GM19043 (cell line): ENCODE measurements at regions not wholly inside any gene's neighbourhood (a gene's known extent, or its start where the extent isn't known, plus 50 kb on each side); places are given as distances from the start of the nearest gene placed in this dataset.

ENCODE experiments used
- ATAC-seq: cut with Tn5 transposase; IDR thresholded peaks from one replicate; pipeline ENCODE4 v1.9.1; 2021; ENCODE audit warnings: low read depth; ENCODE audit not compliant: unreplicated experiment

GRCh38 chr11:109911488-109911887, 181.7 kb upstream of the ZC3H12C start:
- ATAC-seq: no peak

- ATAC-seq: no peak
Measured at GRCh38 chr11:109914038-109914437, 179.2 kb upstream of the ZC3H12C start.

GRCh38 chr11:109914809-109915653, 178.2 kb upstream of the ZC3H12C start:
- ATAC-seq: no peak

GRCh38 chr11:109926941-109927340, 166.3 kb upstream of the ZC3H12C start:
- ATAC-seq: no peak

GRCh38 chr11:109929308-109929707, 163.9 kb upstream of the ZC3H12C start:
- ATAC-seq: no peak

- ATAC-seq: no peak
Measured at GRCh38 chr11:109933126-109933525, 160.1 kb upstream of the ZC3H12C start.

- ATAC-seq: no peak
Measured at GRCh38 chr11:109934151-109934550, 159.0 kb upstream of the ZC3H12C start.

GRCh38 chr11:109936661-109937180, 156.5 kb upstream of the ZC3H12C start:
- ATAC-seq: no peak

GRCh38 chr11:109937968-109938367, 155.2 kb upstream of the ZC3H12C start:
- ATAC-seq: no peak

- ATAC-seq: no peak
Measured at GRCh38 chr11:109939166-109939810, 153.9 kb upstream of the ZC3H12C start.

- no peak for ATAC-seq
Measured at GRCh38 chr11:109940816-109941215, 152.4 kb upstream of the ZC3H12C start.

GRCh38 chr11:109945626-109946321, 147.4 kb upstream of the ZC3H12C start:
- peak; percentile 61 for ATAC-seq

GRCh38 chr11:109946322-109946846, 146.8 kb upstream of the ZC3H12C start:
- peak; percentile 86 for ATAC-seq

GRCh38 chr11:109954534-109954933, 138.7 kb upstream of the ZC3H12C start:
- ATAC-seq: no peak

- peak; percentile 72 for ATAC-seq
Measured at GRCh38 chr11:109956124-109956793, 136.9 kb upstream of the ZC3H12C start.

GRCh38 chr11:109957000-109957399, 136.2 kb upstream of the ZC3H12C start:
- ATAC-seq: peak; percentile 49

GRCh38 chr11:109957601-109958000, 135.6 kb upstream of the ZC3H12C start:
- no peak for ATAC-seq

GRCh38 chr11:109958131-109958820, 134.9 kb upstream of the ZC3H12C start:
- no peak for ATAC-seq

GRCh38 chr11:109958821-109959166, 134.4 kb upstream of the ZC3H12C start:
- ATAC-seq: no peak

- ATAC-seq: no peak
Measured at GRCh38 chr11:109960831-109961230, 132.4 kb upstream of the ZC3H12C start.
